Inflammatory macrophage (primary cell): ENCODE measurements at regions not wholly inside any gene's neighbourhood (a gene's known extent, or its start where the extent isn't known, plus 50 kb on each side); places are given as distances from the start of the nearest gene placed in this dataset.

Experiments
- DNase-seq, 2 donors: peaks; one replicate each; pipeline ENCODE4 v3.0.0-alpha.2; 2020 to 2022

DNA sequence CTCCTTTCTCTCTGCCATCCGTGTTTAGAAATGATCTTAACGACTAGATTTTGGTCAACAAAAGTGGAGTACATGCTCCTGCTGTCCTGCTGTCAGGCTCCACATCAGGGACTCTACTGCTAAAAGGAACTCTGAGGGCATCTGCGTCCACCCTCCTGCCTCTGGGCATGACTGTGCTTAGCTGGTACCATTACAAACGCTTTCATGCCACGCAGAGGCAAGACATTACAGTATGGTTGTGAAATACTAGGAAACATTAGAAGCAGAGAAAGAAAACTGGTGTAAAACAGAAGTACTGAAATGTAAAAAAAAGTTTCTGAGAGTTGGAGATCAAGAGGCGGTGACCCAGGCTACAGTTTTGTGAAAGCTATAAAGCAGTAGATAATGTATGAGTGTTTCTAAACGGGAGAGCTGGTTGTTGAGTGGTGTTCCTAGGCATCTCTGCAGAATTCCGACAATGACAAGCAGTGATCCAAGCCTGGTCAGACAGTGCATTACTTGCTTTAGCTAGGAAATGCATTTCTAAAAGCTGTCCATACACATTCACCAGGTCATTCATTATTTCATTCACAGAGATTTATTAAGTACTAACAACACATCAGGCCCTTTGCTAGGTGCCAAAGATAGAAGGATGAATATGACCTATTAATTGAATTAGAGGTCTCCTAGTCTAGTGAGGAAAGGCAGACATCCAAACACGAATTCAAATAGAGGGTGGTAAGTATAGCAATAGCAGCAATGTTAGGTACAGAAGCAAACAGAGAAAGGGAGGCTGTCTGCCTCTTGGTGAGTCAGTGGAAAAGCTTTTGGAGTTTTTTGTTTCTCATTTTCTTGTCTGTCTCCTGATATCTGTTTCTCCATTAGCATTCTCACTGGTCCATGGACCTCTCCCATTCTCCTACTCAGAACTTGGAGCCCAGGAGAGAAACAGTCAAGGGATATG, 401.9 kb downstream of the LMO4 start:
- no peak for DNase-seq

DNA sequence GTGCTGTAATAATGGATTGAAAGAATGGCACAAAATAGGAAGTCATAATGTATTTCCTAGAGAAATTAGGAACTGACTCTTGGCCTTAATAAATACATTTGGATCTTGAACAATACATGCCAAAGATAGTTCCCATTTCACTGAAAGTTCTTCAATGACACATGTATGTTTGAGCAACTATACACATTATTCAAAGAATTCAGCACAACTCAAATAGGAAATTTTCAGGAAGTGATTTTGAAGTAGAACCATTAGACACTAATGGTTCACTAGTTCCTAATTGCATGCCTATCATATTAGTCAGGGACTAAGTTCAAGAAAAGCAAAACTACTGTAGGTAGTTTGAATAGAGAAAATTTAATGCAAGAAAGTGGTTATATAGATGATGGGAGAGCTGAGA, 404.7 kb downstream of the LMO4 start:
- DNase-seq: peak in 1 of 2 donors; percentile 68

- DNase-seq: no peak
Measured at GRCh38 chr1:87735750-87736149, 407.1 kb downstream of the LMO4 start.

GRCh38 chr1:87739141-87739540, 410.5 kb downstream of the LMO4 start:
- DNase-seq: no peak

DNA sequence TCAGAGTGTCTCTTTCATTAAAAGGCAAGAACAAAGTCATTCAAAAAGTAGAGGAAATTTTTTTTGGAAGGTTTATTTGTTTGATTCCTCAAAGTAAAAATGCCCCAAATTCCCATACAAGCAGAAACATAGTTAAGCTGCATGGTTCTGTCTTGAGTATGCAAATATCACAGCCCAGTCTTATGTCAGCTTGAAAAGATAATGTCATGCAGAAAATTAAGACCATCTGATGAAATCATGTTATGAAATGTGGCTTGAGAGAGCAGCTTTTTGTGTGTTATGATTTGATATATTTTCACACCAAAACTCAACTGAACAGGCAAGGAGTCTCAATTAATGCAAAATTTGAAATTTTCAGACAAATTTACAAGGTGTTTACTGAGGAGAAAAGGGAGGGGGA, 411.0 kb downstream of the LMO4 start:
- no peak for DNase-seq

GRCh38 chr1:87743256-87743655, 414.6 kb downstream of the LMO4 start:
- DNase-seq: no peak

- no peak for DNase-seq
Measured at GRCh38 chr1:87744056-87744455, 415.4 kb downstream of the LMO4 start.

DNA sequence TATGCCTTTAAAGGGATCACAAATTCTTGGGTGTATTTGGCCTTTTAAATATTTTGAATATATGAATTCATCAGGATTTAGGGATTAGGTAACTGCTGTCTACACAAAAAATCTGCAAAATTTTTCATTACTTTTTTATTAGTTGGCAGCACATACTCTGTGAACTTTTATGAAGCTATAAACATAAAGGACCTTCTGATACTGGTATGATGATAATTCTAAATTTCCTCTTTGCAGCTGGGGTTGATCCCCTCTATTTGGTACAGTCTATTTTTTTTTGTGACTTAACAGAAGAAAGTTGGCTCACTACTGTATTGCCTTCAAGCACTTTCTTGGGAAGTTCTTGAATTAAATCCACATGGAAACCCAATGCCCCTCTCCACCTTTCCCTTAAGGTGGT, 416.1 kb downstream of the LMO4 start:
- DNase-seq: no peak

DNA sequence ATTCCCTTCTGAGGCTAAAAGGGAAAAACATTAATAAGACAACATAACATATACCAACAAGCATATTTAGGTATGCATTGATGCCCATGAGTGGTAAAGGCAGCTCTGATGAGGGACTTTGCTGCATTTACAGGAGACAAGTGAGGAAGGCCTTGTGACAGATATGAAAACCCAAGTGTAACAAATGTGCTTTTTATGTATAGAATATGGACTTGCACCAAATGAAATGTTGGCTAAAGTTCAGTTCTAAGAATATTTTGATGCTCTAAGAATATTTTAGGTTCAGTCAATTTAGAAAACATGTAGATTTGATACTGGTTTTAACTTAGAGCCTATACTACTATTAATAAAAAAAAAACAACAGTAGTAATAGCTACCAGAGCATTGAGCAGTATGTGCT, 424.7 kb downstream of the LMO4 start:
- no peak for DNase-seq

GRCh38 chr1:87754139-87754538, 425.5 kb downstream of the LMO4 start:
- DNase-seq: no peak

DNA sequence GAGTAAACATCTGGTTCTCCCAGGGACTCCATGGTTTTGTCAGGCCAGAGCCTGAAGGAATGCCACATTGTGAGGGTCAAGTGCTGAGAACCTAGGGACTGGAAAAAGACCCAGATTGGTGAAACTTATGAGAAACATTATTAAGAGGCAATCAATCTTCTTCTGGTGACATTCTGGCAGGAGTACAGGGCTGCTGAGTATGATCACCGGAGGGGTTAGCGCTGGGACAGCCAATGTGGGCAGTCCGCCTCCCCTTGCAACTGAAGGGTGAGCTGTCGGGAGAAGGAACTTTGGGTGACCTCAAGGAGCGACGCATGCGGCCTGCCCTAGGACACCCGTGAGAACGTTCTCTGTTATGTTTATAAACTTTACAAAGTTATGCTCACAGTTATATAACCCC, 429.0 kb downstream of the LMO4 start:
- DNase-seq: no peak

DNA sequence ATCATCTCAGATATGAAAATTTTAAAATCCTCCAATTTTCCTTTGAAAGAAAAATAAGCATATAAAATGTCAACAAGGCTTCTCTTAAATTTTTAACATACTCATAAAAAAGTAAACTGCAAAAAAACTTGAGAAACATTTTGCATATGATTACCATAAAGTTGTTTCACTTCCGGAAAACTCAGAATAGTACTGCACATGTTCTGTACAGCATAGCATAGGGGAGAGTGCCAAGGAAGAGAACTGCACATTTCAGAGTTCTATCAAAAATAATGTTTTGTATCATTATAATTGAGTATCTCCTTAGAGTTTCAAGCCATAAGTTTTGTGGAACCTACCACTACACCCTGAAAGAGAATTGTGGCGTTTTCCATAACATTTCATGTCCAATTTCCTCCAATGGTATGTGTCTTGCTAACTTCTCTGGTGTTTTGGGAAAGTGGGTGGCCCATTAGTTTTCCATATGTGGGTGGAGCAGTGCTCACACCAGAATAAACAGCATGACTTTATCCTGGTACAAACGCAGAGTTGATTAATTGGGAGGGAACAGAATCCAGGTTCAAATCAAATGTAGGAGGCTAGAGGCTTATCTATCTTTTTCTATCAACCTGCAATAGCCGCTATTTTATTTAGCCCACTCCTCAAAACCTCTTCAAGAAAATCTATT, 430.9 kb downstream of the LMO4 start:
- no peak for DNase-seq

GRCh38 chr1:87760155-87760554, 431.5 kb downstream of the LMO4 start:
- DNase-seq: no peak

DNA sequence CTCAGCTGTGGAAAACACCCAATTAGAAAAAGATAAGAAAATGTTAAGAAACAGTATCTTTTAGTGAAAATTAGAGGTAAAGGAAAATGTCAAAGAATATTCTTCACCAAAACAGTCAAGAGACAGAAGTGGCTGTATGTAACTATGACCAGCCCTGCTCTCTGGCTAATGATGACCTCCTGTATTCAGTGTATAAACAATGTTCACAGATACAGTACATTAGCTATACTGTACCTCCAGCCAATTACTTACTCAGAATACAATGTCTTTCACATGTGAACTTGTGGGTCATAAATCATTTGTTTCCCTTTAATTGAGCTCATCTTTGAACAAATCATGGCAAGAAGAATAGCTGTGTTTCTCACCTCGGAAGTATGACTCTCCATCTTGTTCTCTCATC, 432.0 kb downstream of the LMO4 start:
- no peak for DNase-seq

DNA sequence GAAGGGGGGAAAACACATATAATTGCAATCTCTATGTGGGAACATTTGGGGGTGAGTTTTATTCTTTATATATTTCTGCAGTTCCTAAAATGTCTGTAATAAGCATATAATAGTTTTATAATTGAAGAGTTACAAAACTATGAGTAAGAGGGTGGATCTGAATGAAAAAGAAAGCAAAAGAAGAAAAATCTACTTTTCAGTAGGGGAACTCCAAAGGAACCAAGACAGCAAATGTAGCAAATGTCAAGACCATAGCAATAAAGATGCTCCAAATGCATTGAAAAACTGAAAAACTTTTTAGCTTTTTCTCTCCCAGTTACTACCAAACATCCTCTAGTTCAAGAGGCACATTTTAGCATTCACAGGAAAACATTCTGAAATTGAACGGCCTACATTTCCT, 434.8 kb downstream of the LMO4 start:
- DNase-seq: no peak

DNA sequence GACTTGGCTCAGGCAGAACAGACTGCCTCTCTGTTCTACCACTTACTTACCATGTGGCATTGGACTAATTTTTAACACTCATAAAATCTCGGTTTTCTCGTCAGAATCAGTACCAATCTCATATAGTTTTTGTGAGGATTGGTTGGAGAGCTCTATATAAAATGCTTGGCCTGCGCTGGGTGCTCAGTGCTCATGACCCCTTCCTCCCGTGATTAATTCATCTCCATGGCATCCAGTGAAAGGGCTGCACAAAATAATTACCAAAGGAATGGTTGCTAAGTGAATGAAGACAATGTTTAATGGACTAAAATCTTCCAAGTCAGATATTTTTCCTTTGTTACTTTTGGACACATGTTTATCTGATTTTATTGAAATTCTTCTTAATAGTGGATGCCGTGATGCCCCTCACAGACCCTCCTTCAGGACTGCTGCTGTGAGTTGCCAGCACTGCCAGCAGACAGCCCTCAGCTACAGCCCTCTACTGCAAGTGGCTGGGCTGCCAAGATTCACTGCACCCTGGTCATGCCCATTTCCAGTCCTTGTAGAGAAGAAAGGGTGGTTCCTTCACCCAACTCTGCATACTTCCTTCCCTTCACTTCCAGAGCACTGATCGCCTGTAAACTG, 436.5 kb downstream of the LMO4 start:
- no peak for DNase-seq

GRCh38 chr1:87765681-87766070, 437.0 kb downstream of the LMO4 start:
- DNase-seq: no peak

DNA sequence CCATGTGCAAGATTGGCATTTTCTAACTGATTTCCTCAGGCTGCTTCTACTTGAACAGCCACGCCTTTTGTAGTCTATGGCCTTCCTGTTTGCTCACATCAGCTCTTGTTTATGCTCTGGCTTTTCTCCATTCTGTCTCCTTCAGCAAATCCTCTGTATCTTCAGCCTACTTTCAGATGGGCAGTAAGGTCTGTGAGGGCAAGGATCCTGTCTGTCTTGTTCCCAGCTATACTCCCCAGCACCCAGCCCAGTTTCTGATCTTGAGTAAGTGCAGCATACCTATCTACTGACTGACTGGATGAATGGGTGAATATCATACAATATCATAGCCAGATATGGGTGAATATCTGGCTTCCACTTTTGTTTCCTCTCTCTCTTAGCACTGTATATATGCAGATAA, 438.1 kb downstream of the LMO4 start:
- no peak for DNase-seq

DNA sequence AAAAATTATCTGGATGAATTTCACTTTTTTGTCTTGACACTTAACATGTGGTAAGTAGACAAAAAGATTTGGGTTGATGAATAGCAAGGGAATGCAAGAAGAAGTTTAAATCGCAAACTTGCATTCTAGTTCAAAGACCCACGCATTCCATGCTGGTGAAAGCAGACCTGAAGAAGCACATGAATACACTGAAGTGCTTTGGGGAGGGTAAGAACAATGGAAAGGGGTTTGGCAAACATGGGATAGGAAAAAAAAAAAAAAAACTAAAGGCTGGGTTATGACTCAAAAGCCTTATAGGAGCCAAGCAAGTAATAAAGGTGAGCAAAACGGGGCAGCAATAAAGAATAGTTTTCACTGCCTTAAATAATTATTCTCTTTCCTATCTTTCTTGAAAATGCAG, 450.2 kb downstream of the LMO4 start:
- no peak for DNase-seq

DNA sequence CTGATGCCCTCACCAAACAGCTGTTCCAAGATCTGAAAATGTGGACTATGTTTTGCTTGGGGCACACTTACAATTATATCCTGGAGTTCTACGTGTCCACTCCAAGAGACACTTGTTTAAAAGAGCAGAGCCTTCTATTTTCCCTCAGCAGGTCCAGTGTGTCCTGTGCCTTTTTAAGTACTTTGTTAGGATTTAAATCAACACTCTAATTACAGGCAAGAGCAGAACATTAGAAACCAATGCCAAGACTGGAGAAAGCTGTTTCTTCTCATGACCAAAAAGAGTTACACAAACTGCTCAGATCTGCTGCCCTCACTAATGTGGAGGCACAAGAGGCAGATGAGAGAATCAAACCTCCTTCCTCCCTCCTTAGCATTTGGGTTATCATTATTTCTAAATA, 452.9 kb downstream of the LMO4 start:
- no peak for DNase-seq

DNA sequence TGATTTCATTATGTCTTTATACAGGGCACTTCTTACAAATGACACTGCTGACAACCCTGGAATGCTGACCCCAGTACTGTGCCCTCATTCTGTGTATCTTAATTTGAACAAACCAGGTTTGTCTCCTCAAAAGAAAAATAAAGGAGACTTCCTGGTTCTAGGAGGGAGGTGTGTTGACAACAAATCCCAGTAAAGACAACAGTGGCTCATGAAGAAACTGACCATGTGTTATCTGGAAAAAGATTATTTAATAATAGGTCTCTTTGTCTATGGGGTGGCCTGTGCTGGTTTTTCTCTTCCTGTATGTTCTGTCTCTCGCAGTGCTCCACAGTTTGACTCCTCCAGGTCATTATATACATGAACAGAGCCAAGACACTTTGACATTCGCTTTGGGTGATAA, 454.6 kb downstream of the LMO4 start:
- DNase-seq: no peak

DNA sequence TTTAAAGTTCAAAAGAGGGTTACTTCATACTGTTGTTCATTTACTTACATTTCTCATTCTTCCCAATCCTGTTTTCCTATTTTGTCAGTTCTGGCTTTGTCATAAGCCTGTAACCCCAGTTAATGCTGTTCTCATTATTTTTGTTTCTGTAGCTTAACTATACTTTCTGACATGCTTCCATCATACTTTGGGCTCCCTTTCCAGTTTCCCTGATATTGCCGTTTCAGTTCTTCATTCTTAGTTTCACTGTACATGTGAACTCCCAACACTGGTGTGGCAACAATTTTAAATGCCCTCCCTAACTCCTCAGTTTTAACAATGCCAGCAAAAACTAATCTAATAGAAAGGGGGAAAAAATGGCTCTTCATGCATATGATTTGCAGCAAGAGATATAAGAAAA, 456.7 kb downstream of the LMO4 start:
- DNase-seq: no peak

GRCh38 chr1:87786229-87786628, 457.5 kb downstream of the LMO4 start:
- DNase-seq: no peak
